NOMO-1 treated with dmso at 0.1 percent for 144 hours (cell line): ENCODE measurements at regions not wholly inside any gene's neighbourhood (a gene's known extent, or its start where the extent isn't known, plus 50 kb on each side); places are given as distances from the start of the nearest gene placed in this dataset.
A peak's percentile ranks its signal among the peaks of the same experiment; 100 is the strongest.

ENCODE experiments used
- DNase-seq: peaks from one replicate; lab custom pipeline; 2025; ENCODE audit not compliant: unreplicated experiment; lab: John Stamatoyannopoulos, UW

DNA sequence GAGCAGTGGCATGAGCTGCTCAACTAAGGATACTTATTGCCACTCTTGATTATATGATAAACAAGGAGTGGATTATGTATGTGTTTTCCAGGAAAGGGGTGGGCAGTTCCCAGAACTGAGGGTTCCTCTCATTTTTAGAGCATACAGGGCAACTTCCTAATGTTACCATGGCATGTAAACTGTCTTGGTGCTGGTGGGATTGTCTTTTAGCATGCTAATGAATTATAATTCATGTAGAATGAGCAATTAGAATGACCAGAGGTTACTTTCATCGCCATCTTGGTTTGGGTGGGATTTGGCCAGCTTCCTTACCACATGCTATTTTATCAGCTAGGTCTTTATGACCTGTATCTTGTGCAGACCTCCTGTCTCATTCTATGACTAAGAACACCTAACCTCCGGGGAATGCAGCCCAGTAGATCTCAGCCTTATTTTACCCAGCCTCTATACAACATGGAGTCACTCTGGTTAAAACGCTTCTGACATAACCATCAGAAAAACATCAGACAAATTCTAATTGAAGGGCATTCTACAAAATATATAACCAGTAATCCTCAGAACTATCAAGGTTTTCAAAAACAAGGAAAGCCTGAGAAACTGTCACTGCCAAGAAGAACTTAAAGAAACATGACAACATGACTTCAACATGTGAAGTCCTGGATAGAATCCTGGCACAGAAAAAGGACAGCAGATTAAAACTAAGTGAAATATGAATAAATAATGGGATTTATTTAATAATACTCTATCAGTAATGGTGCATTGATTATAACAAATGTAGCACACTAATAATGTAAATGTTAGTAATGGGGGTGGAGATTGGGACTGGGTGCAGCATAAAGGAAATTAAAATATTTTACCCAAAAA, 365.0 kb downstream of the SEMA3D start:
- no peak for DNase-seq

DNA sequence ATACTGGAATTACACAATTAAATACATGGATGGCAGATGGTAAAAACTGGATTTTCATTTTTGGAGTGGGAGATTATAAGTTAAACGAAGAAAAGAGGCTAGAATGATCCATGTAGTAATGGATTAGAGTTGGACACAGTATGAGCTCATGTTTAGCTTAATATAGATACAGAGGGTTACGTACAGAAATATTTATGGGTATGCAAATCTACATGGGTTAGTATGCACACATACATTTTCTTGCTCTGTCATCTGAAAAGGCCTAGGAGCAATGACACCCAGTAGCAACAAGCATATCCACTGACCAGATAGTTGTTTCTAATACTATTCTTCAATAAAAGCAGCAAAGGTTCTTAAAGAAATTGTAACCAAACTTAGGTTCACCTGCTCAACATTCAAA, 366.4 kb downstream of the SEMA3D start:
- no peak for DNase-seq

DNA sequence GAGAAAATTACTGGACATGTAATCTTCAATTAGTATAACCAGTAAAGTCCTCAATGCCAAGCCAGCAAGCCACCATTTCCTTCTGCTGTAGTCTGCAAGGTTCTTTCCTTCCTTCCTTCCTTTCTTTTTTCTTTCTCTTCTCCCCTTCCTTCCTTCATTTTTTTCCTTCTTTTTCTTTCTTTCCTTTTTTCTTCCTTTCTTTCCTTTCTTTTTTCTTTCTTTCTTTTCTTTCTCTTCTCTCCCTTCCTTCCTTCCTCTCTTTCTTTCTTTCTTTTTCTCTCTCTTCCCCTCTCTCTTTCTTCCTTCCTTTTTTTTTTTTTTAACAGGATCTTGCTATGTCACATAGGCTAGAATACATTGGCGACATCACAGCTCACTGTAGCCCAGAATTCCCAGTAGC, 369.8 kb downstream of the SEMA3D start:
- DNase-seq = no peak

DNA sequence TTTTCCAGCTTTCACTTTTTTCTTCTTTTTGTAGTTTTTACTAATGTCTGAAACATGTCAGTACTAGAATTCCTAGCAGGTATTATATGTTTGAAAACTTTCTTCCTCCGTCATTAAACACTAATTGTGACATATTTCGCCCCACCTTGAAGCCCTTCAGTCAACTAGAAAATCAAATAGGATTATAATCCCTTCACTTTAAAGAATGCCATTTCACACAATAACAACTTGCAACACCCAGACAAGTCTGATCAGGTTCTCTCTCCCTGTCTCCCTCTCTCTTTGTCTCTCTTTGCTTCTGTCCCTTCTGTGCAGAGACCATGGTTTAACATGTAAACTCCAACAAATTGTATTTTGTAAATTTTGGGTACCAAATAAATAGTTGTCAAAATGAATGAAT, 373.5 kb downstream of the SEMA3D start:
- DNase-seq = no peak

DNA sequence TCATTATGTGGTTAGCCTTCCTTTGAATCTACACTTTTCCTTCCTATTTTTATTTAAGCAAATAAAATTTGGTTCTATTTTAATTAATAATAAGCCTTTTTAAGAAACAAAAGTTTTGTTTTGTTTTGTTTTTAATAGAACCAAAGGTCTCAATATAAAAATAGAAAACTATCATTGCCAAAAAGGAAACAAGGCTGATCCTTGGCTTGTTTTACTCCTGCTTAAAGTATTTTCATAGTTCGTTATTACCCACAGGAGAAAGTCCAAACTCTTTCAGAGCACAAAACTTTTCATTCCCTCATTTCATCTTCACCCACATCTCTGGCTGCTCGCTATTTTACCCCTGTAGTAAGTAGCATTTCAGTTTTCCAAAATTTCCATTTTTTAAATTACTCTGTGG, 374.8 kb downstream of the SEMA3D start:
- DNase-seq = no peak

DNA sequence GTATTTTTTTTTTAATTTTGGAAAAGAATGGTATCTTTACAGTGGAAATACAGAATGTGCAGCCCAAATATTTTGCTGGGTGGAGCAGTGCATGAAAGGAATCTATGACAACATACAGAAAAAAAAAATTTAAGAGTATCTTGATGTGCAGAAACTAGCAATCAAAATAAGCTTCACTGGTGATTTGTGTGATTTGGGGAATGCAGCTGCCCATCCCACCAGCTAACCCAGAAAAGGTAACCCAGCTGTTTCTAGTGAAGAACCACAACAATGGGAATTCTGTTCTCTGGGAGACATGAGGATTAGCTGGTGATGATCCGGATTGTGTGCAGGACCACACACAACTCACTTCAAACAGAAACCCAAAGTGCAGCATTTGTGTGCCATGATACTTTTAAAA, 375.5 kb downstream of the SEMA3D start:
- DNase-seq = no peak

DNA sequence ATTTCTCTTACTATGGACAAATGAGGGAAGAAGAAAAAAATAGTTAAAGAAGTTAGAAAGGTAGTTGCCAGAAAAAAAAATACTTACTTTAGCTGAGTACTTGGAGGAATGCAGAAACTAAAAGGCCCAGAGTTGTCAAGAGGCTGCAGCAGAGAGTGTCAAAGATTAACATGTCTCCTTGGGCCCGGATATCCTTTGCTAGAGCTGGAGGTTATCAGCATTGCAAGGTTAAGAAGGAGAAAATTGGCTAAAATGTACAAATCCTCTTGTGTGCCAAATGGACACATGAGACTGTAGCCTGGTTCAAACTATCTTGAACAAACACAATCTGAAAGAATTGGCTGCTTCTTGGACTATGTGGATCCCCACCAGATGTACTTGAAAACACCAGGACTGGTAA, 377.0 kb downstream of the SEMA3D start:
- DNase-seq = no peak

DNA sequence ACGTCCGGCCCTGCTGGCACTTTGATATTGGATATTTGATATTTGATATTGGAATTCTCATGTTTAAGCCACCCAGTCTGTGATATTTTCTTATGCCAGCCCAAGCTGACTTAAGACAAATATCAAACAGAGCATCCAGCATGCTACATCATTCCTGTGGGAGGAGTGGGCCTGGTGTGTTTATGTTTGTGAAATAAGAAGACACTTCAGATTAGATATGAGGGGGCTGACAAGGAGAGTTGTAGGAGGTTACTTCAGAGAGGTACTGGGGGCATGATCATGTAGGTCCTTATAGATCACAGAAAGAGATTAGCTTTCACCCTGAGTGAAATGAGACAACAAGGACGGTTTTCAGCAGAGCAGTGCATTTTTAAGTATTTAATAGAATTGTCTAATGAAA, 382.9 kb downstream of the SEMA3D start:
- no peak for DNase-seq

DNA sequence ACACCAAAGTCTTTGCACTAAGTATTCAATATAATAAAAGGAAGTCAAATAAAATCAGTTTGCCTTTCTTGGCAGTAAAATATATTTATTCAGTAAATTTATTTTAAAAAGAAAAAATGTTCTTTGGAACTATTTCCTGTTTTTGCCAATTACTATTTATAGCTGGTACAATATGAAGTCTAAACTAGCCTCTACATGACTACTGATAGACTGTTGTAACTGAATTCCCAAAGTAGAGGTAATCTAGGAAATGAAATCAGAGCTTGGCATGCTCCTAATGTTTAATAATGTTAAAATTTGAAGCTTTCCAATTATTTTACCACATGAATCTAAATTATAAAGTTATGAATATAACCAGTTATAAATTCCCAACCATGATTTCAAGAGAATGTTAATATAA, 385.5 kb downstream of the SEMA3D start:
- no peak for DNase-seq

DNA sequence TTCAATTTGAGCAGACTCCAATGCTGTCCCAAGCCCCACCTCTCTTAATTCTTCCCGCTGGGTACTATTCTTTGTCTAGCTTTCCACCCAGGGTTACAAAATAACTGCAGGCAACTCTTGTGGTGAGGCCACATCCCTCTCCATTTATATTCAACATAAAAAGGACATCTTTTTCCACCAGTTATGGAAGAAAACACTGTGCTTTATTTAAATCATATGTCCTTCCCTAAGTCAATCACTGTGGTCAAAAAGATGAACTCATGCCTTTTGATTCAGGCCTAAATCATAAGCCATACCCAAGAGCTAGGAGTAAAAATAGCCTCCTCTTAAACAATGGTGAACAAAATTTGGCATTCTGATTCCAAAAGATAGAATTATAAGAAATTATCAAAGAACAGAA, 386.0 kb downstream of the SEMA3D start:
- DNase-seq = no peak

DNA sequence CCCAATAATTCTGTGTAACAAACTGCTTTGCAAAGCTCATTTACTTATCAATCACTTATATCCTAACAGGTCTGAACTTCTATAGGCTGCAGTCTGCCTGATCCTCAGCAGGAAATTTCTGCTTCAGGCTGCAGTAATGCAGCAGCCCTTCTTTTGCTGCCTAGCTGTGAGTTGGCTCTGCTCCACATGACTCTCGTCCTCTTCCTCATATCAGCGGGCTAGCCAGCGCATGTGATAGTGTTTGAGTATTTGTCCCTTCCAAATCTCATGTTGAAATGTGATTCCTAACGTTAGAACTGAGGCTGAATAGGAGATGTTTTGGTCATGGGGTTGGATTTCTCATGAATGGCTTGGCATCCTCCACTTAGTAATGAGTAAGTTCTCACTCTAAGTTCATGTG, 387.8 kb downstream of the SEMA3D start:
- no peak for DNase-seq

DNA sequence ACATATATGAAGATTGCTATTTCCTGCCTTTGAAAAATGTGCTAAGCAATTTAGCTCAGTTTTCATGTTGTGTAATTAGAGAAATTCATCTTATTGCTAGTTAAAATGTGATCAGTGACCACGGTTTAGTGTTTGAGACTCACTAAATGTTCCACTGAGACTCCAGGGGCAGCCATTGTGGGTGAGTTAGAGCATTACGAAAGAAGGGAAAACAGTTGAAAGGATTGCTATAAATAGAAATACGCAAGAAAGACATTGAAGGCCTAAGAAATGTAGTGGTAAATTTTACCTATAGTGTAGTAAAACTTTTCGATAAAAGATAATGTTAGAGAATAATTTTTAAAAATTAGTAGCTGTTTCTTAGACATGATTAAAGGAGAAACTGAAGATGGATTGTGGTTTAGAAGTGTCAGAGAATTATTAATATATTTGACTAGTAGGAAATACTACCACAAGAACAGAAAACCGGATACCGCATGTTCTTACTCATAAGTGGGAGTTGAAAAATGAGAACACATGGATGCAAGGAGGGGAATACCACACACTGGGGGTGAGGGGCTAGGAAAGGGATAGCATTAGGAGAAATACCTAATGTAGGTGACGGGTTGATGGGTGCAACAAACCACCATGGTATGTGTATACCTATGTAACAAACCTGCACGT, 394.5 kb downstream of the SEMA3D start:
- DNase-seq = peak; percentile 78

DNA sequence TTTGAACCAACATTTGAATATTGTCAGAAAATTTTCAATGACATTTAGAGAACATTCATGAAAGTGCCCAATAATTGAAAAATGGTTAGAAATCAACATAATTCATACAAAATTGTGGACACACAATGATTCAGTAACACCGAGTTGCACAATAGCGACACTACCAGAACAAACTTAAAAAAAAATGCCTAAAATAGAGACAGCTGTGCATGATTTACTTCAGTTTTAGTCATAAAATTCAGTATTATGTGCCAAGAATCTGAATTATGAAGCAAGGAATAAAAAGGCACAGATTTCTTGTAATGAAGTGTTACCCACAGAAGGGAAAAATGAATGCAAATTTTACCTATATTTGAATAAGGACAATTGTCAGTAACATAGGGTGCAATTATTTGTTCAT, 396.0 kb downstream of the SEMA3D start:
- DNase-seq = peak; percentile 48

DNA sequence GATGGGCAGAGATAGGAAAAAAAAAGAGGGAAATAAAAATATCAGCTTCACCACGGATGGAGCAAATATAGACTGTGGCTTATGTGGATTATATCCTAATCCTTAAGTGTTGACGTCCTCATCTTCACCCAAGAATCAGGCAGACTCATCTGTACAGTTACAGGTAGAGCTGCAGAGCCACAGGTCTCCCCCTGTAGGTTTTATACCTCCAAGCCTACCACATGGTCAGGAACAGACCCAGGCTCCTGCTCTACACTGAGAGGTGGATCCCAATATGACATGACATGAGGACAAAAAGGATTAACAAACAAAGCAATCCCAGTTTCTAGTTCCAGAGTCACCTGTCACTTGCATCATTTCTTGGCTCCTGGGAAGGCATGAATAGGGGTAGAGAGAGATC, 400.8 kb downstream of the SEMA3D start:
- DNase-seq = no peak

DNA sequence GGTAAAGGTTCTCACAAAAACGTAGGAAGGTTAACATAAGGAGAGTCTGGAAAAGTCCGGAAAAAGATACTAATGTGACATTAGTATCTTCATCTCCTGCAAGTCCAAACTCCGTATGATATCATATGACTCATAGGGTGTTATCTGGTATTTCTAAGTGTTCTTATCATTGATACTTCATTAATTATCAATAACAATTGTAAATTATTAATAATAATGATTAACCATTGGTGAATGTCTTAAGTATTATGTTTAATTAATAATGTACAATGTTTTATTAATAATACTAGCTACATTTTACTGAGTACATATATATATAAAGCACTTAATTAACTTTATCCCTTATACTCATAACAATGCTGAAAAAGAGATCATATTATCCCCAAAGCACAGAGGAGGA, 402.4 kb downstream of the SEMA3D start:
- no peak for DNase-seq

DNA sequence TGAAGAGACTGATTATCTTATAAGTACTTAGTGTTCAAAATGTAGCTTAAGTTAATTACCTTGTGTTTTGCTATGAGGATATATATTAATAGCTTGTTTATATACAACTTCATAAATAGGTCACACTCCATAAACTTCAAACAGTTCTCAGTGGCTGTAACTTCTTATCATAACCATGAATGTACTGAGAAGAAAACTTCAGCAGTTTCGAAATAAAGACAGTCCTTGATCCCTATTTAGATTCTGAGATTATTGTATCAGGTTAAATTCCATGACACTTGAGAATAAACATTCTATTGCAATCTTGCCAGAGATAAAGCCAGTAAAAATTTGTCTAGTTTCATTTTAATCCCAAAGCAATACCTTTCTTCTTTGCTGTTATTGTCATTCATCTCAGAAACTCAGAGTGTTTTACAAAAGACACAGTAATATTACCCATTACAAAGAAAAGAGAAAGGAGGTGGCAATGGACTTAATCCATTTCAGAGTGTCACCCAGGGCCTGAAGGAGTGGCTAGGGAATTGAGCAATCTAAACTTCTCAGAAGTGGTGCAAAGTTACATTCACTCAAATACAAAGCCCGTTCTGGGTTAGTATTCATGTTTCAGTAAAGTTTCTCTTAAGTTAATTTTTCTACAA, 403.6 kb downstream of the SEMA3D start:
- peak; percentile 32 for DNase-seq

DNA sequence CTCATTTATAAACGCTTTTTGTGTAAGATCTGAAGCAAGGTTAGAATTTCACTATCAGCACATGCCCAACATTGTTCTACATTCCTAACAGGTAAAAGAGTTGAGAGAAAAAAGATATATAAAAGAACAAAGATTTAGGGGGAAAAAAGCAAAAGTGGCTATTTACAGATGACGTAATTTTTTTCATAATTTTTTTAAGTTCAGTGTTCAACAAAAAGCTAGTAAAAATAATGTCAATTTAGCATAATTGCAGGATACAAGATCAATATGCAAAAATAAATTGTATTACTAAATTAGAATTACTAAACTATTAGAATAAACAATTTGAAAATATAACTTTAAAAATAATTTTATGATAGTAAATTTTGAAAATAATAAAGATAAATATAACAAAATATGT, 405.0 kb downstream of the SEMA3D start:
- DNase-seq = no peak

DNA sequence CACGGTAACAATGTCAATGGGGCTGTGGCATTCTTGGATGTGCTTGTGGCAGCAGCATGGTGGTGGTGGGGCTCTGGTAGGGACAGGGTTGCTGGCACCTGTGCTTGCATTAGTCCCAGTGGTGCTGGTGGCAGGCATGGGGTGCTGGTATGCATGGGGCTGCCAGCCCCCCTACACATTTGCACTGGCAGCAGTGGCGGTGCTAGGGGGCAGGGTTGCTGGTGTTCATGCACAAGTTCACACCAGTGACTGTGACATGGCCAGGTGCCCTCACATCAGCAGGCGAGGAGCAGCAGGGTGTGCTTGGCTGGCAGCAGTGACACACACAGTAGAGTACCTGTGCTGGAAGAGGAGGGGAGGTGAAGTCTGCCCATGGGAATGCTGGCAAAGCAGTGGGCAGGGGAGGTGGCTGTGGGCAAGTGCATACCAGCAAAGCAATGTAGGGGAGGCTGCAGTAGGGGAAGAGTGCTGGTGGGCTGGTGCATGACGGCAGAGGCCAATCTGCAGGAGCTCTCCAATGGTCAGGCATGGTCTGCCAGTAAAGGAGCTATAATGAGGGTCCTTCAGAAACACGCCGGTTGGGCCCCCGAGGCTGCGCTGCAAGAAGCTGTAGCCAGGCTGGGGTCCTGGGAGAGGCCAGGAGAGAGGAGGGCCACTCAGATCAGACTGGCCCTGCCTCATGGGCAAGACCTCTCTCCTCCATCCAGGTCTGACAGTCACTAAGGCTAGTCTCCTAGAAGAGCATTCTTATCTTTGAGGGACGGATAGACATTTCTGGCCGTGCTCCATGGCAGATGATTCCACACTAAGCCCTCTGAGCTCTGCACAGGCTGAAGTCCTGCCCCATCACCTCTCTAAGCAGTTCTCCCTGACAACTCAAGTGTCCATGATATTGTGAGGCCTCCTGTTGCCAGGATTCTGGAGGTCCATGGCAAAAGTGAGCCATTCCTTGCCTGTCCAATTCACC, 406.4 kb downstream of the SEMA3D start:
- no peak for DNase-seq

DNA sequence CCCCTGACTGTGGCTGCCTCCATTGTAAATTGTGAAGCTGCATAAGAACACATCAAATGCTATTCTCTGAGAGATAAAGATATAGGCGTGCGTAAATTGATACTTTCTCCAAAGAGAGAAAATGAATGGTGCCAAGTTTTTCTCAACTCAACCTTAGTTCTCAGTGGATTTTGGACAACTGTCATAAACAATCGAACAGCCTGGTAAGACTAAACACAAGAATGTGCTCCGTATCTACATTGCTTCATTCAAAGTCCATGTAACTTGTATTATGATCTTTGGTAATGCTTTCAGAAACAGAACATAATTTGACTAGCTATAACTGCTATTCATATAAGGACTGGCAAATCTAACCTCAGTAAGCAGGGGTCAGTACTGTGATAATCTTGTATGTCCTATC, 429.1 kb downstream of the SEMA3D start:
- DNase-seq = no peak

DNA sequence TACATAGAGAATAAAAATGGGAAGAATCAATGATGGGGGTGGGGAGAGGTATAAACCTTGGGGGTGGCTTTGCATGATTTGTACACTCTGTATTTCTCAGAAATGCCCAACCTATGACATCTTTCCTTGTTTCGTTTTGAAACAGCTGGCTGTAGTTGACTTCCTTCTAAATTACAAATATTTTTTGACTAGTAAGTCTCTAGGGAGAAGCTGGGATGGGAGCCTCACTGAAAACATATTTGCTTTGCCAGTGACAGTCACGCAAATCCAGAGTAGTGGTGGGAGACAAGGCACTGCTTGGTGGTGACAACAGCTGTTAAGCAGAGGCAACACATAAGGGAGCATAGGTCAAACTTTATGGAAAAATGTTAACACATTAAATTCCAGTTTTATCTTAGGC, 440.5 kb downstream of the SEMA3D start:
- no peak for DNase-seq

DNA sequence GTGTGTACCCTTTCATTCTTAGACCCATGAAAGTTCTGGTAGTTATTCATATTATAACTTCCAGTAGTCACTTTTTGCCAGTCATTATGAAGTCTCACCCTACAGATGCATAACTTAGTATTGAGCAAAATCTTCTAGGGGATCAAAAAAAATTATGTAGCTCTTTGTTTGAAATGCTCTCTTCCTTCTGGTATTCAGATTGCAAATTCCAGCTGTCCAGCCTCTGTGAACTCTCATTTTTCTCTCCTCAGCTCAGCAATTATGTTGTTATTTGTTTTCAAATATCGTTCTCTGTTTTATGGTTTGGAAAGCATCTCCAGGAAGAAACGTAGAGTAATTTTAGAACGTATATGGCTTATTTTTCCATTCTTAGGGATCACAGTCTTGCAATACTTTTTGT, 442.5 kb downstream of the SEMA3D start:
- no peak for DNase-seq
